H9 (cell line): ENCODE measurements at regions not wholly inside any gene's neighbourhood (a gene's known extent, or its start where the extent isn't known, plus 50 kb on each side); places are given as distances from the start of the nearest gene placed in this dataset.

Experiments
- DNase-seq: peaks from one replicate; pipeline ENCODE4 v3.0.0-alpha.2; 2017
- H2AFZ ChIP-seq: one replicate; pipeline ENCODE4 v1.6.1; 2013; ENCODE audit warnings: mild to moderate bottlenecking, low read length, control low read depth, moderate library complexity
- H2AK5ac ChIP-seq: 2 replicates; pipeline ENCODE4 v1.6.1; 2013; ENCODE audit warnings: low read length, control low read depth, mixed read lengths; ENCODE audit not compliant: insufficient read length
- H2BK120ac ChIP-seq: one replicate; pipeline ENCODE4 v1.6.1; 2013; ENCODE audit warnings: low read depth, mild to moderate bottlenecking, low read length, control low read depth, inconsistent platforms; ENCODE audit not compliant: poor library complexity, severe bottlenecking
- H2BK12ac ChIP-seq: 2 replicates; pipeline ENCODE4 v1.6.1; 2013; ENCODE audit warnings: low read length, control low read depth, mixed read lengths, low read depth; ENCODE audit not compliant: insufficient read length
- H2BK15ac ChIP-seq: 2 replicates; pipeline ENCODE4 v1.6.1; 2013; ENCODE audit warnings: low read depth, low read length, control low read depth
- H2BK20ac ChIP-seq: one replicate; pipeline ENCODE4 v1.6.1; 2013; ENCODE audit warnings: low read depth, mild to moderate bottlenecking, low read length, control low read depth, inconsistent platforms; ENCODE audit not compliant: poor library complexity, severe bottlenecking
- H2BK5ac ChIP-seq: 2 replicates; pipeline ENCODE4 v1.6.1; 2013; ENCODE audit warnings: low read length, control low read depth, mixed read lengths; ENCODE audit not compliant: insufficient read length
- H3K14ac ChIP-seq: 2 replicates; pipeline ENCODE4 v1.6.1; 2013; ENCODE audit warnings: low read length, control low read depth; ENCODE audit not compliant: insufficient read depth
- H3K18ac ChIP-seq: 2 replicates; pipeline ENCODE4 v1.6.1; 2013; ENCODE audit warnings: low read depth, mild to moderate bottlenecking, mixed read lengths, low read length, control low read depth; ENCODE audit not compliant: insufficient read length
- H3K23ac ChIP-seq: 2 replicates; pipeline ENCODE4 v1.6.1; 2013; ENCODE audit warnings: low read length, control low read depth, mixed read lengths, low read depth; ENCODE audit not compliant: insufficient read length
- H3K23me2 ChIP-seq: 2 replicates; pipeline ENCODE4 v1.6.1; 2013; ENCODE audit warnings: low read depth, mild to moderate bottlenecking, mixed read lengths, low read length, control low read depth; ENCODE audit not compliant: insufficient read length, poor library complexity, severe bottlenecking
- H3K27ac ChIP-seq: 2 replicates; pipeline ENCODE4 v1.5.1; 2013; ENCODE audit warnings: low read length, control low read depth, mixed read lengths, low read depth; ENCODE audit not compliant: insufficient read length
- H3K27me3 ChIP-seq: 2 replicates; pipeline ENCODE4 v1.6.1; 2013; ENCODE audit warnings: low read length, control low read depth, inconsistent platforms; ENCODE audit not compliant: insufficient read depth
- H3K4ac ChIP-seq: 2 replicates; pipeline ENCODE4 v1.6.1; 2013; ENCODE audit warnings: low read depth, mild to moderate bottlenecking, control low read depth, inconsistent platforms, low read length, moderate library complexity
- H3K4me1 ChIP-seq: 2 replicates; pipeline ENCODE4 v1.6.1; 2013; ENCODE audit warnings: low read length, control low read depth, inconsistent platforms; ENCODE audit not compliant: insufficient read depth
- H3K4me2 ChIP-seq: 2 replicates; pipeline ENCODE4 v1.6.1; 2013; ENCODE audit warnings: low read length, control low read depth, mixed read lengths; ENCODE audit not compliant: insufficient read length, insufficient read depth
- H3K56ac ChIP-seq: 2 replicates; pipeline ENCODE4 v1.6.1; 2013; ENCODE audit warnings: low read depth, mild to moderate bottlenecking, mixed read lengths, low read length, control low read depth; ENCODE audit not compliant: insufficient read length
- H3K79me1 ChIP-seq: 2 replicates; pipeline ENCODE4 v1.6.1; 2013; ENCODE audit warnings: low read depth, mild to moderate bottlenecking, moderate library complexity, low read length, control low read depth, inconsistent platforms; ENCODE audit not compliant: insufficient read depth, poor library complexity, severe bottlenecking
- H3K79me2 ChIP-seq: 2 replicates; pipeline ENCODE4 v1.6.1; 2013; ENCODE audit warnings: low read length, control low read depth, inconsistent platforms; ENCODE audit not compliant: insufficient read depth
- H3K9ac ChIP-seq: 2 replicates; pipeline ENCODE4 v1.6.1; 2013; ENCODE audit warnings: low read length, control low read depth, mixed read lengths; ENCODE audit not compliant: insufficient read length; ENCODE audit errors: extremely low read depth
- H3K9me3 ChIP-seq: one replicate; pipeline ENCODE4 v1.6.1; 2013; ENCODE audit warnings: low read depth, low read length, inconsistent platforms; ENCODE audit not compliant: control insufficient read depth
- H3T11ph ChIP-seq: one replicate; pipeline ENCODE4 v1.6.1; 2013; ENCODE audit warnings: mild to moderate bottlenecking, low read length, control low read depth, inconsistent platforms
- H4K20me1 ChIP-seq: one replicate; pipeline ENCODE4 v1.6.1; 2013; ENCODE audit not compliant: control insufficient read depth, insufficient read length, insufficient read depth
- H4K5ac ChIP-seq: 2 replicates; pipeline ENCODE4 v1.6.1; 2013; ENCODE audit warnings: low read depth, mild to moderate bottlenecking, mixed read lengths, low read length, control low read depth; ENCODE audit not compliant: insufficient read length
- H4K8ac ChIP-seq: replicated peaks from 2 replicates; pipeline ENCODE4 v1.6.1; 2013; ENCODE audit warnings: low read length, control low read depth, mixed read lengths, low read depth; ENCODE audit not compliant: insufficient read length
- H4K91ac ChIP-seq: 2 replicates; pipeline ENCODE4 v1.6.1; 2013; ENCODE audit warnings: low read depth, mild to moderate bottlenecking, moderate library complexity, mixed read lengths, low read length, control low read depth; ENCODE audit not compliant: insufficient read length
- H3K27ac Mint-ChIP-seq, 3 experiments: 2 replicates in 2 of 3; 3 replicates in 1 of 3; pipeline ENCODE4 v1.8.0; 2020 to 2021; ENCODE audit warnings: mixed read lengths in 3 of 3, mild to moderate bottlenecking in 1 of 3, moderate library complexity in 1 of 3
- H3K27me3 Mint-ChIP-seq: 2 replicates; pipeline ENCODE4 v1.8.0; 2021; ENCODE audit warnings: low read depth, mild to moderate bottlenecking, moderate library complexity, mixed read lengths
- H3K36me3 Mint-ChIP-seq, 3 experiments: 2 replicates in 2 of 3; 3 replicates in 1 of 3; pipeline ENCODE4 v1.8.0; 2020 to 2021; ENCODE audit warnings: low read depth in 3 of 3, mixed read lengths in 3 of 3; ENCODE audit not compliant: insufficient read depth in 1 of 3
- H3K4me1 Mint-ChIP-seq, 2 experiments: 2 replicates each; pipeline ENCODE4 v1.8.0; 2020; ENCODE audit warnings: mixed read lengths in 2 of 2
- H3K4me3 Mint-ChIP-seq, 2 experiments: 2 replicates in 1 of 2; 3 replicates in 1 of 2; pipeline ENCODE4 v1.8.0; 2020 to 2021; ENCODE audit warnings: mild to moderate bottlenecking in 2 of 2, mixed read lengths in 2 of 2, moderate library complexity in 1 of 2
- H3K9me3 Mint-ChIP-seq, 2 experiments: 2 replicates in 1 of 2; 3 replicates in 1 of 2; pipeline ENCODE4 v1.8.0; 2020; ENCODE audit warnings: mild to moderate bottlenecking in 2 of 2, mixed read lengths in 2 of 2, moderate library complexity in 1 of 2
- CTCF ChIP-seq: fragments of 200-600 bp; sonication (generic); conservative IDR thresholded peaks from 3 replicates; pipeline ENCODE4 v1.8.0; 2021; ENCODE audit warnings: antibody characterized with exemption, mild to moderate bottlenecking
- WGBS: extraction: QIAGEN DNeasy Blood & Tissue Kit; methylation state at CpG from one replicate; pipeline ENCODE4 v1.1.7; 2013; ENCODE audit warnings: missing lambda C conversion rate, low lambda C conversion rate, mixed read lengths; ENCODE audit not compliant: insufficient read length; ENCODE audit errors: extremely low coverage; 5-methylcytosine and 5-hydroxymethylcytosine counted together

- Mint-ChIP-seq H3K27me3 (peaks cover 5% of the 10 kb centered on the region), H3K4me1 (peaks cover 3 to 6% of the 10 kb centered on the region in 2 experiments), H3K36me3 (no peaks in the 10 kb centered on the region), H3K27ac (no peak overlapping the region), H3K9me3 (peaks cover 0 to 3% of the 10 kb centered on the region in 2 experiments; a peak in 2 of 5 replicates), H3K4me3 (no peak overlapping the region; a peak in 1 of 5 replicates)
- Histone ChIP-seq H3K4me2 (no peak overlapping the region), H3K79me1 (no peaks in the 10 kb centered on the region), H3K23ac (no peak overlapping the region), H4K20me1 (no peaks in the 10 kb centered on the region), H4K5ac (no peak overlapping the region), H3K18ac (no peak overlapping the region), H2BK20ac (no peak overlapping the region), H2BK12ac (no peak overlapping the region), H2BK5ac (no peak overlapping the region), H3K9me3 (no peaks in the 10 kb centered on the region), H3T11ph (no peak overlapping the region), H2BK120ac (no peak overlapping the region), H3K27ac (no peak overlapping the region), H2AK5ac (no peak overlapping the region), H4K8ac (no peak overlapping the region), H3K56ac (no peak overlapping the region), H3K14ac (no peak overlapping the region; the same call in 1 of the 2 replicates), H2BK15ac (no peak overlapping the region), H3K4ac (no peak overlapping the region), H3K27me3 (no peaks in the 10 kb centered on the region), H3K4me1 (no peaks in the 10 kb centered on the region), H2AFZ (no peak overlapping the region), H3K9ac (no peak overlapping the region), H3K23me2 (no peaks in the 10 kb centered on the region), H3K79me2 (no peaks in the 10 kb centered on the region), H4K91ac (no peak overlapping the region)
- WGBS, result no CpG with 5 or more reads among the region's 11 CpGs
- TF ChIP-seq CTCF, result no peak
- DNase-seq, result no peak
Observed at GRCh38 chr10:44028384-44029137, 356.3 kb downstream of the CXCL12 start.
